Neural crest cell (in vitro differentiated cells): ENCODE measurements at regions not wholly inside any gene's neighbourhood (a gene's known extent, or its start where the extent isn't known, plus 50 kb on each side); places are given as distances from the start of the nearest gene placed in this dataset.

ENCODE experiments used
- DNase-seq: peaks from one replicate; pipeline ENCODE4 v3.0.0; 2021; ENCODE audit warnings: low read depth, mixed read lengths, low spot score
- H3K27ac Mint-ChIP-seq: one replicate; pipeline ENCODE4 v1.8.0; 2021; ENCODE audit warnings: mild to moderate bottlenecking, mixed read lengths; ENCODE audit not compliant: unreplicated experiment
- H3K27me3 Mint-ChIP-seq: 2 replicates; pipeline ENCODE4 v1.8.0; 2021; ENCODE audit warnings: low read depth, mild to moderate bottlenecking, mixed read lengths
- H3K36me3 Mint-ChIP-seq: 2 replicates; pipeline ENCODE4 v1.8.0; 2021; ENCODE audit warnings: low read depth, mild to moderate bottlenecking, mixed read lengths
- H3K4me1 Mint-ChIP-seq: 2 replicates; pipeline ENCODE4 v1.8.0; 2021; ENCODE audit warnings: mixed read lengths
- H3K4me3 Mint-ChIP-seq: one replicate; pipeline ENCODE4 v1.8.0; 2021; ENCODE audit warnings: mild to moderate bottlenecking, mixed read lengths
- H3K9me3 Mint-ChIP-seq: 2 replicates; pipeline ENCODE4 v1.8.0; 2021; ENCODE audit warnings: mixed read lengths
- CTCF ChIP-seq: fragments of 200-600 bp; sonication (generic); conservative IDR thresholded peaks from 2 replicates; pipeline ENCODE4 v1.5.0; 2021; ENCODE audit warnings: antibody characterized with exemption, mild to moderate bottlenecking

DNA sequence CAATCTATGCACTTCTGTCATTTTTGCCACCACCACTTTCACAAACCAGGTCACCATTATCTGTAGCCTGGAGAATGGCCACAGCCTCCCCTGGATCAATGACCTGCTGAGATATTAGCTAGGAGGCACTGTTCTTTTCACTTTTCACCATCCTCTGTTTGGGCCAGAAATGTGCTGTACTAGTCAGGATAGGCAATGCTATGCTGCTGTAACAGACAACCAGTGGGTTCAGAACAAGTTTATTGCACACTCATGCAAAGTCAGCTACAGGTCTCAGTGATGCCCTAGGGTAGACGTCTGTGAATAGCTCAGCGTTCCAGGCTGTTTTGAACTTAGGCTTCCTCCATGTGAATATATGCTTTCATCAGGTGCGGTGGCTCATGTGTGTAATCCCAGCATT lies 231.5 kb downstream of the SUDS3 start:
- peaks cover 38% of the 10 kb centered on the region for H3K4me1 Mint-ChIP-seq
- peaks cover 4% of the 10 kb centered on the region for H3K27me3 Mint-ChIP-seq
- no peak for TF ChIP-seq CTCF
- no peak overlapping the region for H3K27ac Mint-ChIP-seq
- H3K9me3 Mint-ChIP-seq, result peaks cover 2% of the 10 kb centered on the region
- H3K36me3 Mint-ChIP-seq, result no peaks in the 10 kb centered on the region
- no peak for DNase-seq
- no peak overlapping the region for H3K4me3 Mint-ChIP-seq

DNA sequence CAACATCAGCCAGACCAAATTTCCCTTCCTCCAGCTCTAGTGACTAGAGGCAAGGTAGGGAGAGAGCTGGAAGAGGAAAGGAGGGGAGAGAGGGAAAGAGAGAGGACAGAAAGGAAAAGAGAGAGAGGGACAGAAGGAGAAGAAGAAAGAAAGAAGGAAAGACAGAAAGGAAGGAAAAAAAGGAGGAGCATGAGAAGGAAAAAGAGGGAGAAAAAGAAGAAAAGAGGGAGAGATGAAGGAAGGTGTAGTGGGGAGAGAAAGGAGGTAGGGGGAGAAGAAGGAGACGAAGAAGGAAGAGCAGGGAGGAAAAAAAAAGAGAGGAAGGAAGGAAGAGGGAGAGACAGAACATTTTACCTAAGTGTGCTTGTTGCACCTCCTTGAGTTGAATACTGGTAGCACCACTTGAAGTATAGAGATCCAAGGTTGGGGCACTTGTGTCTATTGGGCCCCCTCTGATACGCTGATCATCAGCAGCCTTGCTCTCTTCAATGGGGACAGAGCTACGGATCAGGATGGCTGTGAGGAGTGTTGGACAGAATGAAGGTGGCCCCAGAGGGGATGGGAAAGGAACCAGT lies 232.5 kb downstream of the SUDS3 start:
- Mint-ChIP-seq H3K27ac (peak overlapping the region; percentile 8), H3K4me1 (peaks cover 33% of the 10 kb centered on the region), H3K27me3 (peaks cover 4% of the 10 kb centered on the region), H3K9me3 (peaks cover 8% of the 10 kb centered on the region), H3K4me3 (no peak overlapping the region), H3K36me3 (peaks cover 5% of the 10 kb centered on the region)
- DNase-seq, result no peak
- no peak for TF ChIP-seq CTCF

- Mint-ChIP-seq H3K27me3 (peaks cover 2% of the 10 kb centered on the region), H3K9me3 (peaks cover 13% of the 10 kb centered on the region), H3K4me3 (peak overlapping the region; percentile 56), H3K4me1 (peaks cover 31% of the 10 kb centered on the region), H3K27ac (peak overlapping the region; percentile 97), H3K36me3 (peaks cover 9% of the 10 kb centered on the region)
- DNase-seq, result peak; percentile 57
- TF ChIP-seq CTCF, result no peak
Observed at GRCh38 chr12:118611295-118611694, 234.9 kb downstream of the SUDS3 start.

DNA sequence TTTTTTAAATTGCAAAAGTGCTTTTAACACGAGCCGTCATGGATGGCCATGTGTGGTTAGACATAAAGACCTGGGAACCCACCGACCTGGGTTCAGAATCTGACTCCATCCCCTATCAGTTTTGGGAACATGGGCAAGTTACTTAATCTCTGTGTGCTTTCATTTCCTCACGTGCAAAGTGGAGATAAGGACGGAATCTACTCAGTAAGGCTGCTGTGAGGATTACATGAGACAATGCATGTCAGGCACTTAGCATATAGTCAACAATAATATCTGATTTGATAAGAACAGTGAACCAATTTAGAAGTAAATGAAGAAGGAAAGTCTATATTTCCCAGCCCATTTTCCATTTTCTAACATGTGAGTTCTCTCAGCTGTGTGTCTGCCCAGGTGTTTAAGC lies 235.4 kb downstream of the SUDS3 start:
- Mint-ChIP-seq H3K27ac (peak overlapping the region; percentile 90), H3K4me1 (peaks cover 31% of the 10 kb centered on the region), H3K9me3 (peaks cover 13% of the 10 kb centered on the region), H3K27me3 (no peaks in the 10 kb centered on the region), H3K36me3 (peaks cover 9% of the 10 kb centered on the region), H3K4me3 (no peak overlapping the region)
- DNase-seq, result no peak
- TF ChIP-seq CTCF, result no peak

GRCh38 chr12:118617611-118618450 lies 241.5 kb downstream of the SUDS3 start:
- Mint-ChIP-seq H3K27ac (peak overlapping the region; percentile 66), H3K4me3 (peak overlapping the region; percentile 52), H3K4me1 (peaks cover 28% of the 10 kb centered on the region), H3K9me3 (peaks cover 17% of the 10 kb centered on the region), H3K27me3 (peaks cover 5% of the 10 kb centered on the region), H3K36me3 (peaks cover 9% of the 10 kb centered on the region)
- DNase-seq, result no peak
- TF ChIP-seq CTCF, result no peak
